Heart left ventricle (tissue), 13 donors: ENCODE measurements at regions not wholly inside any gene's neighbourhood (a gene's known extent, or its start where the extent isn't known, plus 50 kb on each side); places are given as distances from the start of the nearest gene placed in this dataset.

Experiments
- POLR2A ChIP-seq, 2 donors: fragments of 450-650 bp; IDR thresholded peaks; one replicate each; pipeline ENCODE4 v1.6.1; 2017; ENCODE audit warnings: antibody characterized with exemption in 2 of 2, mild to moderate bottlenecking in 2 of 2, moderate library complexity in 2 of 2
- TF ChIP-seq, protein P1 (sequence below), 12 donors: fragments of 200-600 bp; sonication (generic) in 4 of 12; IDR thresholded peaks; one replicate each; pipeline versions ENCODE4 v1.5.0 to v1.8.0; 2018 to 2022; ENCODE audit warnings: antibody characterized with exemption in 12 of 12, mild to moderate bottlenecking in 5 of 12
- donor health status: ischemic (EF 13 %, LVEDD 7.1; RV severe dilation, severe dysfunction).
- donor health status: DM: no; HTN: yes; CAD: no.
- donor health status: DM: no; HTN: no; CAD: no.
- donor health status: ischemic (EF 25% LVEDD 6.9; RV normal size, moderate dysfunction).
- donor health status: ischemic (EF 25% LVEDD 5.7; RV mildly dilated, moderate dysfunction).
- donor health status: ischemic (EF 35%, LVEDD 5.7; RV mildly dilated, moderate dysfunction).
- donor health status: nonischemic (EF 11% LVEDD 7.7; RV severe dilation, severe dysfunction).
- donor health status: DM: yes; HTN: yes; CAD: no.
- donor health status: PGD.
- donor health status: ischemic (EF 29% LVEDD 5.4; RV normal size, mild dysfunction).
- donor health status: nonischemic (EF 23%, LVEDD 6.1; RV moderate dilation, normal function).

- TF ChIP-seq, protein P1, sequence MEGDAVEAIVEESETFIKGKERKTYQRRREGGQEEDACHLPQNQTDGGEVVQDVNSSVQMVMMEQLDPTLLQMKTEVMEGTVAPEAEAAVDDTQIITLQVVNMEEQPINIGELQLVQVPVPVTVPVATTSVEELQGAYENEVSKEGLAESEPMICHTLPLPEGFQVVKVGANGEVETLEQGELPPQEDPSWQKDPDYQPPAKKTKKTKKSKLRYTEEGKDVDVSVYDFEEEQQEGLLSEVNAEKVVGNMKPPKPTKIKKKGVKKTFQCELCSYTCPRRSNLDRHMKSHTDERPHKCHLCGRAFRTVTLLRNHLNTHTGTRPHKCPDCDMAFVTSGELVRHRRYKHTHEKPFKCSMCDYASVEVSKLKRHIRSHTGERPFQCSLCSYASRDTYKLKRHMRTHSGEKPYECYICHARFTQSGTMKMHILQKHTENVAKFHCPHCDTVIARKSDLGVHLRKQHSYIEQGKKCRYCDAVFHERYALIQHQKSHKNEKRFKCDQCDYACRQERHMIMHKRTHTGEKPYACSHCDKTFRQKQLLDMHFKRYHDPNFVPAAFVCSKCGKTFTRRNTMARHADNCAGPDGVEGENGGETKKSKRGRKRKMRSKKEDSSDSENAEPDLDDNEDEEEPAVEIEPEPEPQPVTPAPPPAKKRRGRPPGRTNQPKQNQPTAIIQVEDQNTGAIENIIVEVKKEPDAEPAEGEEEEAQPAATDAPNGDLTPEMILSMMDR (IDR thresholded peaks at IDR 0.05): no peak
- TF ChIP-seq POLR2A (IDR thresholded peaks at IDR 0.05): no peak
These were observed 73.8 kb upstream of the TBX3 start for GRCh38 chr12:114757684-114758325.
